ENCODE measurements at regions not wholly inside any gene's neighbourhood (a gene's known extent, or its start where the extent isn't known, plus 50 kb on each side); places are given as distances from the start of the nearest gene placed in this dataset.

GRCh38 chr4:138879757-138880156 lies 135.8 kb upstream of the NOCT start:
- no peak for TF ChIP-seq POLR2A (IDR thresholded peaks at IDR 0.05; ENCODE audit: low read depth, low read length)
- no peak for TF ChIP-seq CTCF (conservative IDR thresholded peaks at IDR 0.05; ENCODE audit: low read depth, low read length)
- TF ChIP-seq MAFK (IDR thresholded peaks at IDR 0.05; ENCODE audit: low read depth, low read length), result no peak
- no peak for TF ChIP-seq RFX5 (IDR thresholded peaks at IDR 0.05; ENCODE audit: low read depth, low read length)
